Erythroblast (primary cell): ENCODE measurements at regions not wholly inside any gene's neighbourhood (a gene's known extent, or its start where the extent isn't known, plus 50 kb on each side); places are given as distances from the start of the nearest gene placed in this dataset.

Source experiments
- GATA1 ChIP-seq: IDR thresholded peaks from 2 replicates; pipeline ENCODE4 v1.6.1; 2011; ENCODE audit warnings: low read depth, mild to moderate bottlenecking, control low read depth, low read length, moderate library complexity
- POLR2A ChIP-seq: IDR thresholded peaks from 2 replicates; pipeline ENCODE4 v1.6.1; 2011; ENCODE audit warnings: mild to moderate bottlenecking, low read length

DNA sequence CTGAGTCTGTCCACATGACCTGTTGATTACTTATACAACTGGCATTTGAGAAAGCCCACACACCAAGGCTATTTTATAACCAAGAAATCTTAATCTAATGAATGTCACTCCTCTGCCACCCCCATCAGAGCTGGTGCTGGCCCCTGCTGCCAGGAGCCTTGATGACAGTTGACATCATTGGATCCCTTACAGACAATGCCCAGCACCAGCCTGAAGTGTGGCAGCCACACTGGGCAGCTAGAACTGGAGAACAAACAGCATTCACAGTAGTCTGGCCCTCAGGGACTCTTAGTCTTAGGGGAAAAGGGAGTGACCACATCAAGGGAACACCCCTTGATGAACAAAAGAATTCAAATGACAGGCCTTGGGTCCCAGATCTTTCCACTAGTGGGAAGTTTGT lies 840.6 kb downstream of the EPHA3 start:
- TF ChIP-seq POLR2A, result no peak
- TF ChIP-seq GATA1, result no peak
